Neuronal stem cell (in vitro differentiated cells): ENCODE measurements at regions not wholly inside any gene's neighbourhood (a gene's known extent, or its start where the extent isn't known, plus 50 kb on each side); places are given as distances from the start of the nearest gene placed in this dataset.

Source experiments
- DNase-seq: peaks from one replicate; pipeline ENCODE4 v3.0.0-alpha.2; 2013; ENCODE audit warnings: low spot score
- H2AFZ ChIP-seq: one replicate; pipeline ENCODE4 v1.6.1; 2013; ENCODE audit warnings: mild to moderate bottlenecking, low read length, inconsistent platforms
- H2AK5ac ChIP-seq: 2 replicates; pipeline ENCODE4 v1.6.1; 2013; ENCODE audit warnings: low read depth, mild to moderate bottlenecking, inconsistent platforms, low read length, moderate library complexity, mixed read lengths
- H2BK120ac ChIP-seq: 2 replicates; pipeline ENCODE4 v1.6.1; 2013; ENCODE audit warnings: low read depth, mild to moderate bottlenecking, inconsistent platforms, low read length, moderate library complexity, mixed read lengths
- H2BK12ac ChIP-seq: one replicate; pipeline ENCODE4 v1.6.1; 2013; ENCODE audit warnings: low read length, inconsistent platforms
- H2BK15ac ChIP-seq: 2 replicates; pipeline ENCODE4 v1.6.1; 2013; ENCODE audit warnings: mild to moderate bottlenecking, low read length, inconsistent platforms, mixed read lengths
- H2BK5ac ChIP-seq: one replicate; pipeline ENCODE4 v1.6.1; 2013; ENCODE audit warnings: inconsistent platforms, mild to moderate bottlenecking, low read length, moderate library complexity
- H3K14ac ChIP-seq: one replicate; pipeline ENCODE4 v1.6.1; 2013; ENCODE audit warnings: low read length, inconsistent platforms
- H3K18ac ChIP-seq: 2 replicates; pipeline ENCODE4 v1.6.1; 2013; ENCODE audit warnings: low read length, inconsistent platforms
- H3K23ac ChIP-seq: 2 replicates; pipeline ENCODE4 v1.6.1; 2013; ENCODE audit warnings: low read depth, mild to moderate bottlenecking, mixed read lengths, low read length, inconsistent platforms; ENCODE audit not compliant: poor library complexity
- H3K27ac ChIP-seq: replicated peaks from 3 replicates; pipeline ENCODE4 v1.5.1; 2013; ENCODE audit warnings: low read length, inconsistent platforms
- H3K27me3 ChIP-seq, 3 experiments: 2 replicates each; pipeline ENCODE4 v1.6.1; 2013; ENCODE audit warnings: low read length in 3 of 3, mild to moderate bottlenecking in 2 of 3, inconsistent platforms in 1 of 3, low read depth in 1 of 3, mixed read lengths in 1 of 3, moderate library complexity in 1 of 3; ENCODE audit not compliant: control insufficient read depth in 3 of 3, insufficient read depth in 3 of 3
- H3K36me3 ChIP-seq, 2 donors: replicated peaks in 1 of 2; 2 replicates each; pipeline ENCODE4 v1.6.1; 2013; ENCODE audit warnings: low read length in 2 of 2; ENCODE audit not compliant: control insufficient read depth in 2 of 2, insufficient read depth in 2 of 2
- H3K4ac ChIP-seq: 2 replicates; pipeline ENCODE4 v1.6.1; 2013; ENCODE audit warnings: inconsistent platforms, mild to moderate bottlenecking, low read length, moderate library complexity
- H3K4me1 ChIP-seq, 2 donors: 1 replicate in 1 of 2; 2 replicates in 1 of 2; pipeline ENCODE4 v1.6.1; 2013; ENCODE audit warnings: low read length in 2 of 2, low read depth in 1 of 2; ENCODE audit not compliant: control insufficient read depth in 2 of 2, insufficient read depth in 1 of 2
- H3K4me2 ChIP-seq: one replicate; pipeline ENCODE4 v1.6.1; 2013; ENCODE audit warnings: mild to moderate bottlenecking, low read length, inconsistent platforms; ENCODE audit not compliant: insufficient read depth, poor library complexity, severe bottlenecking
- H3K4me3 ChIP-seq, 2 donors: 2 replicates each; pipeline ENCODE4 v1.5.1; 2013; ENCODE audit warnings: low read length in 2 of 2, mild to moderate bottlenecking in 2 of 2, inconsistent platforms in 1 of 2, moderate library complexity in 1 of 2
- H3K79me1 ChIP-seq: one replicate; pipeline ENCODE4 v1.6.1; 2013; ENCODE audit warnings: low read depth, mild to moderate bottlenecking, inconsistent platforms, low read length, moderate library complexity
- H3K9ac ChIP-seq: one replicate; pipeline ENCODE4 v1.6.1; 2013; ENCODE audit warnings: mild to moderate bottlenecking, low read depth, low read length, inconsistent platforms; ENCODE audit not compliant: poor library complexity
- H3K9me3 ChIP-seq, 2 donors: replicated peaks in 1 of 2; 2 replicates each; pipeline versions ENCODE3 to v1.6.1; 2013; ENCODE audit warnings: low read length in 2 of 2, mild to moderate bottlenecking in 2 of 2, inconsistent platforms in 1 of 2, low read depth in 1 of 2, mixed read lengths in 1 of 2, moderate library complexity in 1 of 2; ENCODE audit not compliant: control insufficient read depth in 2 of 2, insufficient read depth in 1 of 2
- H4K8ac ChIP-seq: one replicate; pipeline ENCODE4 v1.6.1; 2013; ENCODE audit warnings: low read depth, mild to moderate bottlenecking, inconsistent platforms, low read length, moderate library complexity
- H4K91ac ChIP-seq: one replicate; pipeline ENCODE4 v1.6.1; 2013; ENCODE audit warnings: low read length, low read depth, mild to moderate bottlenecking, inconsistent platforms; ENCODE audit not compliant: poor library complexity
- WGBS, 2 donors: extraction: QIAGEN DNeasy Blood & Tissue Kit; methylation state at CpG; one replicate each; pipeline ENCODE4 v1.1.7; 2013; ENCODE audit warnings: missing lambda C conversion rate in 2 of 2, mixed read lengths in 1 of 2; ENCODE audit not compliant: insufficient read length in 2 of 2, insufficient replicate concordance in 1 of 2; ENCODE audit errors: extremely low coverage in 2 of 2; 5-methylcytosine and 5-hydroxymethylcytosine counted together

- H2BK12ac ChIP-seq: no peak overlapping the region
These were observed 1578.4 kb upstream of the IGFBP7 start for GRCh38 chr4:58688568-58688967.

GRCh38 chr4:58679886-58680285, 1569.7 kb upstream of the IGFBP7 start:
- H3K27me3 ChIP-seq: no peaks in the 10 kb centered on the region
- no peak overlapping the region for H3K4ac ChIP-seq
- no peaks in the 10 kb centered on the region for H3K79me1 ChIP-seq
- no peak overlapping the region for H2AK5ac ChIP-seq
- H3K9me3 ChIP-seq: peaks cover 0 to 2% of the 10 kb centered on the region in 2 donors
- H3K4me2 ChIP-seq: no peak overlapping the region
- no peaks in the 10 kb centered on the region for H3K36me3 ChIP-seq
- H3K23ac ChIP-seq: no peak overlapping the region
- H3K14ac ChIP-seq: no peak overlapping the region
- H4K8ac ChIP-seq: no peak overlapping the region
- H2BK120ac ChIP-seq: no peak overlapping the region
- no peak overlapping the region for H3K27ac ChIP-seq
- no CpG with 5 or more reads among the region's 1 CpG for WGBS, 2 donors
- H3K9ac ChIP-seq: no peak overlapping the region
- H4K91ac ChIP-seq: no peak overlapping the region
- H2AFZ ChIP-seq: no peak overlapping the region
- no peak for DNase-seq
- no peak overlapping the region for H3K4me3 ChIP-seq
- no peak overlapping the region for H2BK5ac ChIP-seq
- no peak overlapping the region for H2BK15ac ChIP-seq
- H3K4me1 ChIP-seq: no peaks in the 10 kb centered on the region
- H3K18ac ChIP-seq: no peak overlapping the region
- no peak overlapping the region for H2BK12ac ChIP-seq

More at GRCh38 chr4:58688568-58688967, 1578.4 kb upstream of the IGFBP7 start:
- Histone ChIP-seq H2BK5ac (no peak overlapping the region), H2AFZ (no peak overlapping the region), H2BK15ac (no peak overlapping the region), H3K27me3 (no peaks in the 10 kb centered on the region), H2AK5ac (no peak overlapping the region), H3K4ac (no peak overlapping the region), H3K79me1 (no peaks in the 10 kb centered on the region), H3K4me3 (no peak overlapping the region), H2BK120ac (no peak overlapping the region), H3K4me1 (no peaks in the 10 kb centered on the region), H3K27ac (no peak overlapping the region), H3K9me3 (no peaks in the 10 kb centered on the region), H3K23ac (no peak overlapping the region), H3K18ac (no peak overlapping the region), H4K91ac (no peak overlapping the region), H3K4me2 (no peak overlapping the region), H3K14ac (no peak overlapping the region), H3K36me3 (no peaks in the 10 kb centered on the region), H4K8ac (no peak overlapping the region), H3K9ac (no peak overlapping the region)
- WGBS, 2 donors: no CpG with 5 or more reads among the region's 1 CpG
- DNase-seq: no peak

- no peak overlapping the region for H3K14ac ChIP-seq
- no peak overlapping the region for H2BK15ac ChIP-seq
- H3K18ac ChIP-seq: no peak overlapping the region
- no peak overlapping the region for H3K27ac ChIP-seq
- H2BK120ac ChIP-seq: no peak overlapping the region
- H4K8ac ChIP-seq: no peak overlapping the region
- no peak overlapping the region for H2BK5ac ChIP-seq
- no peak overlapping the region for H2AFZ ChIP-seq
- no peak overlapping the region for H3K9ac ChIP-seq
- H3K23ac ChIP-seq: no peak overlapping the region
- no peaks in the 10 kb centered on the region for H3K27me3 ChIP-seq
- H3K4me2 ChIP-seq: no peak overlapping the region
- no peak overlapping the region for H2BK12ac ChIP-seq
- no CpG with 5 or more reads among the region's 2 CpGs for WGBS, 2 donors
- no peak overlapping the region for H4K91ac ChIP-seq
- peaks cover 0 to 2% of the 10 kb centered on the region in 2 donors for H3K9me3 ChIP-seq
- no peak overlapping the region for H2AK5ac ChIP-seq
- no peaks in the 10 kb centered on the region for H3K36me3 ChIP-seq
- H3K4me1 ChIP-seq: no peaks in the 10 kb centered on the region
- no peaks in the 10 kb centered on the region for H3K79me1 ChIP-seq
- no peak for DNase-seq
- H3K4ac ChIP-seq: no peak overlapping the region
- H3K4me3 ChIP-seq: no peak overlapping the region
These were observed 1568.9 kb upstream of the IGFBP7 start for GRCh38 chr4:58679051-58679450.

GRCh38 chr4:58669783-58670182, 1559.6 kb upstream of the IGFBP7 start:
- DNase-seq: no peak
- H3K4ac ChIP-seq: no peak overlapping the region

More at GRCh38 chr4:58669783-58670182, 1559.6 kb upstream of the IGFBP7 start:
- Histone ChIP-seq H2BK120ac (no peak overlapping the region), H2BK5ac (no peak overlapping the region), H3K14ac (no peak overlapping the region), H3K36me3 (no peaks in the 10 kb centered on the region), H2AFZ (no peak overlapping the region), H3K4me2 (no peak overlapping the region), H3K79me1 (no peaks in the 10 kb centered on the region), H3K27me3 (no peaks in the 10 kb centered on the region), H3K18ac (no peak overlapping the region), H3K4me3 (no peak overlapping the region), H2BK12ac (no peak overlapping the region), H3K4me1 (no peaks in the 10 kb centered on the region), H2BK15ac (no peak overlapping the region), H4K91ac (no peak overlapping the region), H3K27ac (no peak overlapping the region), H3K23ac (no peak overlapping the region), H2AK5ac (no peak overlapping the region), H3K9ac (no peak overlapping the region), H4K8ac (no peak overlapping the region), H3K9me3 (no peaks in the 10 kb centered on the region)
